Stimulated activated CD4-positive, alpha-beta T cell treated with anti-CD3 and anti-CD28 coated beads, Interleukin-2, amount 100 ng/mL, for 48 hours (primary cell): ENCODE measurements at regions not wholly inside any gene's neighbourhood (a gene's known extent, or its start where the extent isn't known, plus 50 kb on each side); places are given as distances from the start of the nearest gene placed in this dataset.
"Not testable (repeated sequence)": the region's sequence is repeated elsewhere in the genome, so short reads cannot be mapped to it uniquely, and the experiment has no call there.

Experiments
- DNase-seq, 2 donors: peaks; one replicate each; pipeline ENCODE4 v3.0.0-alpha.2; 2020

- no peak for DNase-seq
Observed at GRCh38 chr2:199556527-199557285, 99.0 kb upstream of the SATB2 start.

GRCh38 chr2:199554026-199554425, 96.3 kb upstream of the SATB2 start:
- no peak for DNase-seq

- no peak for DNase-seq
Observed at GRCh38 chr2:199552141-199552540, 94.4 kb upstream of the SATB2 start.

DNA sequence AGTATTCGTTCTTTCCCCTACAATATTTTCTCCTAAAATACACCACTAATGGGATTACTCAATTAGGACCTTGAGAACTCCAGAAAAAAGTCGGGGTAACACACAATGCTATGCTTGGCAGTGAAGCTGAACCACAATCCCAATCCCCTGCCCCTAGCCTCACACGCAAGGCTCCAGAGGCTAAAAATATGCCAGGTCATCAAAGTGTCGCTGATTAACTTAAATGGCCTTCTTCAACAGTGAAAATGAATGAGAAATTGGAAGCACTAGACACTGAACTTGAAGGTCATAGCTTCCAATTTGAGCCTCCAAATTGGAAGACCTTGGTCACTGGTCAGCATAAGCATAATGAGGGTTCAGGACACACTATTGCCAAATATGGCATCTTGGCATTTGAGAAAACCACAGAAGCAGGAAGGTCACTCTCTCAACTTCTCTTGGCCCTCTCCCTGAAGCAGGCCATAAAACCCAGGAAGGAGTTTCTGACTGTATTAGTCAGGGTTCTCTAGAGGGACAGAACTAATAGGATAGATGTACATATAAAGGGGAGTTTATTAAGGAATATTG, 86.0 kb upstream of the SATB2 start:
- no peak for DNase-seq

DNA sequence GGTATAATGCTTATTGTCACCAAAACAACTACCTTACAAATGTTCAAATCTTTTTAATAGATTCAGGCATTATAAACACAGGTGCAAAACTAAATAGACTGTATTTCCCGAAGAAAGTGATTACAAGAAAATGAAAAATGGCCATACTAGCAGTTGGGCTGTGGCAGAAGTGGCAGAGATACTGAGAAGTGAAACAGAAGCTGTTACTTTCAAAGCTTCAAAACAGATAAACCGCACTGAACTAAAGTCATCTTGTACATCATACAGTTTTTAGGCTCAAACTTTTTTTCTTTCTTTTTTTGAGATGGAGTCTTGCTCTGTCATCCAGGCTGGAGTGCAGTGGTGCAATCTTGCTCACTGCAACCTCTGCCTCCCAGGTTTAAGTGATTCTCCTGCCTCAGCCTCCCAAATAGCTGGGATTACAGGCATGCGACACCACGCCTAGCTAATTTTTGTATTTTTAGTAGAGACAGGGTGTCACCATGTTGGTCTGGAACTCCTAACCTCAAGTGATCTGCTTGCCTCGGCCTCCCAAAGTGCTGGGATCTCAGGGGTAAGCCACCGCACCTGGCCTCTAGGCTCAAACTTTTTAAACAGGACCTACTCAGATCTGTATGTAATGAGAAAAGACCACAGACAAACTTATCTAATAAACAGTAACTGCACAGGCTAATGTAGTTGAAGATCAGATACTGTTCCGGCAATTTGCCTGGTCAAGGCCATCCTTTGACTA, 77.9 kb upstream of the SATB2 start:
- DNase-seq = no peak

DNA sequence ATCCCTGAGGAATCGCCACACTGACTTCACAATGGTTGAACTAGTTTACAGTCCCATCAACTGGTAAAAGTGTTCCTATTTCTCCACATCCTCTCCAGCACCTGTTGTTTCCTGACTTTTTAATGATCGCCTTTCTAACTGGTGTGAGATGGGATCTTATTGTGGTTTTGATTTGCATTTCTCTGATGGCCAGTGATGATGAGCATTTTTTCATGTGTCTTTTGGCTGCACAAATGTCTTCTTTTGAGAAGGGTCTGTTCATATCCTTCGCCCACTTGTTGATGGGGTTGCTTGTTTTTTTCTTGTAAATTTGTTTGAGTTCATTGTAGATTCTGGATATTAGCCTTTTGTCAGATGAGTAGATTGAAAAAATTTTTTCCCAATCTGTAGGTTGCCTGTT, 76.1 kb upstream of the SATB2 start:
- DNase-seq = not testable (repeated sequence)

DNA sequence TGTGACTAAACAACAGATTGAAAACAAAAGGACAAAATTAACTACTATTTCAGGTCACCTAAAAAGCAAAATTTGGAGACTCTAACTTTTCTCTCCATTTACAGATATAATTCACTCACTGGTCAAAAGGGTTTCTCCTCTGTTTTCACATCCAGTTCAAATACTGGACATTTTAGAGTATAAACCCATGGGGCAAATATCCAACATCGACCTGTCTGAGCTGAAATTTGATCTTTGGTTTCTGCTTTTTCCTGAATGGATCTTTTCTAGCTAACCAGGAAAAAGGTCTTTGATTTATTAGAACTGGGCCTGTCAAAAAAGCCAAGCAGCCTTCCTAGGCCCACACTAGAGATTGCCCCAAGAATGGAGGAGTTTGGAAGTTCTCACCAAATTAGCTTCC, 69.3 kb upstream of the SATB2 start:
- no peak for DNase-seq

DNA sequence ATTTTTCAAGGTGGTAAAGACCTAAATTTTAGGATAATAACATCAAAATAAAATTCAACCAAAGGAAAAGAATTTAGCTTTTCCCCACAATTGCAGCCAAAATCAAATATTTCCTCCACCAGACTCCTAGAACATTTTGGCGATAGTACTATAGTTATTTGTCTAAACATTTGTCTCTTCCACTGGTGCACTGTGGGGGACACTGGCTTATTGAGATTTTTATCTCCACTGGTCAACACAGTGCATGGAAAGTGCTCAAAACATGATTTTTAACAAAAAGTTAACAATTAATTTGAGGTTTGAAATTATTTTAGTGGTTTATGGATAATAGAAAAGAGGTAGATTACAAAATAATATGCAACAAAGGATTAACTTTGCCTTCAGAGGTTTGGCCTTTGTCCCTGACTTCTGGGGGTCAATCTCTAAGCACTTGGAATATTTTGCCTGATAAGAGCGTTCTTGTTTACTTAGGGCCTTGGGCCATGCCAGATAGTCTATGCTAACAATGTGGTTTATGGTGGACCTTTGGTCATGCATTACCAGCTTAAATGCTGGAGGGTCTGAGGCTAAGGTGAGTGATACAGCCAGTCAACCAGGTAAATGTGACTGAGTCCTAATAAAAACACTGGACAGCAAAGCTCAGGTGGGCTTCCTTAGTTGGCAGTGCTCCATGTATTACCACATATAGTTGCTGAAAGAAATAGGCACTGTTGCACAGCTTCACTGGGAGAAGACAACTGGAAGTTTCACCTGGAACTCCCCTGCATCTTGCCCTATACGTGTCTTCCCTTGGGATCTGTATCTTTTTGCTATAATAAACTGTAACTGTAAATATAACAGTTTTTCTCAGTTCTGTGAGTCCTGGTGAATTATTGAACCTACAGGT, 67.2 kb upstream of the SATB2 start:
- no peak for DNase-seq

DNA sequence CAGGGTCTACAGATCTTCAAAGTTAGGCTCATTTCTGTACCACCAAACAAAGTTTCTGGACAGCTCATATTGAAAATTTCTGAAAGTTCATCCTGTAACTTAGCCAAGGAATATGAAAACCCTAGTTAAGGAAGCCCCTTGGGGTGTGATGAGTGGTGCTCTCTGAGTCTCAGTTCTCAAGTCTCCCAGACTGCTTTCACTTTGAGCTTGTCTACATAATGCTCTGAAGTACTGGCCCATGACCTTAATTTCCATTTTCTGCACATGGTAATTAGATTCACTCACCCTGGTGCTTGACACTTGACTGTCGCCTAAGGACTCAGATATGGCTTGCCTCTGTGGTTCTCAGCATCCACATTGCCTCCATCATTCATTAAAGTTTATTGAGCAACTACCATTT, 51.7 kb upstream of the SATB2 start:
- DNase-seq = no peak
